Embryonic facial prominence (tissue), 1 donor: ENCODE measurements at regions not wholly inside any gene's neighbourhood (a gene's known extent, or its start where the extent isn't known, plus 50 kb on each side); places are given as distances from the start of the nearest gene placed in this dataset.

ENCODE experiments used
- DNase-seq: peaks from one replicate; pipeline ENCODE4 v3.0.0-alpha.2; 2016; ENCODE audit errors: extremely low spot score

GRCh38 chr14:31965735-31966598, 111.1 kb upstream of the ARHGAP5 start:
- DNase-seq: no peak

- no peak for DNase-seq
Measured at GRCh38 chr14:31966896-31967668, 110.0 kb upstream of the ARHGAP5 start.

GRCh38 chr14:31967669-31967975, 109.5 kb upstream of the ARHGAP5 start:
- no peak for DNase-seq

GRCh38 chr14:31968107-31968810, 108.8 kb upstream of the ARHGAP5 start:
- no peak for DNase-seq

- no peak for DNase-seq
Measured at GRCh38 chr14:31968956-31969698, 108.0 kb upstream of the ARHGAP5 start.

- no peak for DNase-seq
Measured at GRCh38 chr14:31969699-31970240, 107.3 kb upstream of the ARHGAP5 start.

GRCh38 chr14:31970744-31971143, 106.4 kb upstream of the ARHGAP5 start:
- DNase-seq: no peak

- no peak for DNase-seq
Measured at GRCh38 chr14:31971612-31972011, 105.5 kb upstream of the ARHGAP5 start.

GRCh38 chr14:31977001-31977556, 100.0 kb upstream of the ARHGAP5 start:
- no peak for DNase-seq

- no peak for DNase-seq
Measured at GRCh38 chr14:31978423-31978822, 98.7 kb upstream of the ARHGAP5 start.

GRCh38 chr14:31982642-31983041, 94.5 kb upstream of the ARHGAP5 start:
- no peak for DNase-seq

GRCh38 chr14:31986405-31986804, 90.7 kb upstream of the ARHGAP5 start:
- no peak for DNase-seq

GRCh38 chr14:31987721-31988120, 89.4 kb upstream of the ARHGAP5 start:
- no peak for DNase-seq

GRCh38 chr14:31988244-31988643, 88.9 kb upstream of the ARHGAP5 start:
- no peak for DNase-seq

- DNase-seq: no peak
Measured at GRCh38 chr14:31990183-31990857, 86.8 kb upstream of the ARHGAP5 start.

GRCh38 chr14:31990926-31991572, 86.1 kb upstream of the ARHGAP5 start:
- no peak for DNase-seq

GRCh38 chr14:31992011-31992447, 85.1 kb upstream of the ARHGAP5 start:
- no peak for DNase-seq

- DNase-seq: no peak
Measured at GRCh38 chr14:31993521-31993951, 83.6 kb upstream of the ARHGAP5 start.

GRCh38 chr14:31994391-31995033, 82.6 kb upstream of the ARHGAP5 start:
- DNase-seq: no peak
